HCT116 (cell line): ENCODE measurements at regions not wholly inside any gene's neighbourhood (a gene's known extent, or its start where the extent isn't known, plus 50 kb on each side); places are given as distances from the start of the nearest gene placed in this dataset.

ENCODE experiments used
- ATAC-seq: fragments of 200-7000 bp; cut with Tn5 transposase; 2 replicates; pipeline ENCODE4 v1.9.1; 2020; ENCODE audit warnings: mild to moderate bottlenecking, moderate library complexity
- BruUV-seq: library from RNA; stranded (reverse); fragments of 400-500 nt; replicated peaks from 2 replicates; lab custom pipeline; 2021; lab: Mats Ljungman, UMichigan
- CTCF ChIA-PET: fragments of 300-600 bp; sonication (Branson Sonifier 250); formaldehyde crosslinking; loops from one replicate; lab custom pipeline; 2021; ENCODE audit warnings: antibody characterized with exemption; lab: Charles Lee
- POLR2A ChIA-PET: fragments of 300-600, 350-600 bp; sonication (Branson Sonifier 250); formaldehyde crosslinking; loops from one replicate; lab custom pipeline; 2021; ENCODE audit warnings: antibody characterized with exemption; lab: Charles Lee
- RAD21 ChIA-PET, 2 experiments: fragments of 300-600 bp; sonication (Branson Sonifier 250); formaldehyde crosslinking; loops; one replicate each; lab custom pipeline; 2023; ENCODE audit warnings: low total read pairs in 2 of 2; ENCODE audit not compliant: uncharacterized antibody in 2 of 2, unreplicated experiment in 2 of 2, low non-redundant PET in 1 of 2; lab: Charles Lee
- DNase-seq: peaks from one replicate; pipeline ENCODE4 v3.0.0-alpha.2; 2010; ENCODE audit warnings: low read depth, low spot score
- H2AFZ ChIP-seq: fragments of 200-600 bp; shearing (Covaris generic), sonication (generic); 2 replicates; pipeline ENCODE4 v1.6.1; 2017; ENCODE audit warnings: low read depth, mixed run types, mixed read lengths, antibody characterized with exemption, low read length; ENCODE audit not compliant: poor library complexity, severe bottlenecking
- H3K27ac ChIP-seq: 2 replicates; pipeline ENCODE4 v1.5.1; 2012; ENCODE audit warnings: low read depth, low read length
- H3K27me3 ChIP-seq: fragments of 200-600 bp; sonication (generic); 2 replicates; pipeline ENCODE4 v1.6.1; 2016; ENCODE audit warnings: mixed run types, low read length, mixed read lengths; ENCODE audit not compliant: insufficient read depth
- H3K36me3 ChIP-seq, 2 experiments: fragments of 200-500 bp in 1 of 2; fragments of 200-600 bp in 1 of 2; sonication (Bioruptor generic) in 1 of 2; sonication (generic) in 1 of 2; 2 replicates each; pipeline versions ENCODE4 v1.5.1 to v1.6.1; 2014 to 2016; ENCODE audit warnings: low read length in 2 of 2, inconsistent platforms in 1 of 2, mixed read lengths in 1 of 2, mixed run types in 1 of 2; ENCODE audit not compliant: insufficient read depth in 2 of 2, control insufficient read depth in 1 of 2
- H3K4me1 ChIP-seq, 2 experiments: fragments of 200-600 bp in 1 of 2; sonication (generic) in 1 of 2; 2 replicates each; pipeline versions ENCODE4 v1.5.1 to v1.6.1; 2012 to 2017; ENCODE audit warnings: low read length in 2 of 2, inconsistent platforms in 1 of 2, mild to moderate bottlenecking in 1 of 2, mixed read lengths in 1 of 2, mixed run types in 1 of 2, moderate library complexity in 1 of 2; ENCODE audit not compliant: insufficient read depth in 2 of 2, control insufficient read depth in 1 of 2
- H3K4me2 ChIP-seq: fragments of 200-600 bp; sonication (generic); 2 replicates; pipeline ENCODE4 v1.6.1; 2017; ENCODE audit warnings: mixed run types, low read length, mixed read lengths
- H3K4me3 ChIP-seq, 2 experiments: fragments of 200-600 bp in 1 of 2; sonication (generic) in 1 of 2; replicated peaks in 1 of 2; 2 replicates each; pipeline ENCODE4 v1.5.1; 2011 to 2016; ENCODE audit warnings: low read length in 2 of 2, control low read depth in 1 of 2, low read depth in 1 of 2, mild to moderate bottlenecking in 1 of 2, mixed read lengths in 1 of 2, mixed run types in 1 of 2
- H3K79me2 ChIP-seq: fragments of 200-600 bp; sonication (generic); 2 replicates; pipeline ENCODE4 v1.6.1; 2017; ENCODE audit warnings: mild to moderate bottlenecking, mixed run types, low read length, moderate library complexity, mixed read lengths; ENCODE audit not compliant: insufficient read depth
- H3K9ac ChIP-seq: fragments of 200-600 bp; sonication (generic); 2 replicates; pipeline ENCODE4 v1.6.1; 2016; ENCODE audit warnings: low read length, mixed read lengths
- H3K9me2 ChIP-seq: fragments of 200-600 bp; sonication (generic), shearing (Covaris generic); 2 replicates; pipeline ENCODE4 v1.6.1; 2017; ENCODE audit warnings: mixed run types, mild to moderate bottlenecking, moderate library complexity; ENCODE audit not compliant: insufficient read depth
- H3K9me3 ChIP-seq, 2 experiments: fragments of 200-500 bp in 1 of 2; fragments of 200-600 bp in 1 of 2; sonication (Bioruptor generic) in 1 of 2; sonication (generic) in 1 of 2; 2 replicates each; pipeline ENCODE4 v1.6.1; 2014 to 2017; ENCODE audit warnings: low read length in 2 of 2, mixed read lengths in 2 of 2, inconsistent platforms in 1 of 2, low read depth in 1 of 2, mild to moderate bottlenecking in 1 of 2, mixed run types in 1 of 2, moderate library complexity in 1 of 2; ENCODE audit not compliant: control insufficient read depth in 1 of 2, insufficient read depth in 1 of 2
- H4K20me1 ChIP-seq: fragments of 200-600 bp; sonication (generic), shearing (Covaris generic); 2 replicates; pipeline ENCODE4 v1.6.1; 2017; ENCODE audit warnings: mixed run types, mild to moderate bottlenecking, moderate library complexity; ENCODE audit not compliant: insufficient read depth
- CBX3 ChIP-seq: IDR thresholded peaks from 2 replicates; pipeline ENCODE4 v1.6.1; 2012; ENCODE audit warnings: low read depth
- CEBPB ChIP-seq: IDR thresholded peaks from 2 replicates; pipeline ENCODE4 v1.6.1; 2012; ENCODE audit warnings: low read depth
- CTCF ChIP-seq, 3 experiments: fragments of 200-600 bp in 1 of 3; sonication (generic) in 1 of 3; IDR thresholded peaks in 2 of 3; conservative IDR thresholded peaks in 1 of 3; 2 replicates each; pipeline ENCODE4 v1.5.1; 2012 to 2017; ENCODE audit warnings: low read depth in 2 of 3, low read length in 2 of 3, antibody characterized with exemption in 1 of 3, borderline replicate concordance in 1 of 3, control low read depth in 1 of 3, mild to moderate bottlenecking in 1 of 3, mixed read lengths in 1 of 3, mixed run types in 1 of 3, moderate library complexity in 1 of 3; ENCODE audit not compliant: insufficient read depth in 1 of 3
- ELF1 ChIP-seq: IDR thresholded peaks from 2 replicates; pipeline ENCODE4 v1.6.1; 2012; ENCODE audit warnings: low read depth, borderline replicate concordance
- EZH2 ChIP-seq: fragments of 200-600 bp; sonication (generic); IDR thresholded peaks from 2 replicates; pipeline ENCODE4 v1.6.1; 2017; ENCODE audit warnings: antibody characterized with exemption, mixed run types
- FOSL1 ChIP-seq: IDR thresholded peaks from 2 replicates; pipeline ENCODE4 v1.6.1; 2012; ENCODE audit warnings: low read depth
- JUND ChIP-seq: IDR thresholded peaks from 2 replicates; pipeline ENCODE4 v1.6.1; 2012
- POLR2AphosphoS5 ChIP-seq: IDR thresholded peaks from 2 replicates; pipeline ENCODE4 v1.6.1; 2011; ENCODE audit warnings: mild to moderate bottlenecking, low read depth, low read length, moderate library complexity
- RAD21 ChIP-seq: IDR thresholded peaks from 2 replicates; pipeline ENCODE4 v1.6.1; 2012; ENCODE audit warnings: low read depth, mild to moderate bottlenecking
- REST ChIP-seq: IDR thresholded peaks from 2 replicates; pipeline ENCODE4 v1.6.1; 2012; ENCODE audit warnings: low read depth
- SIN3A ChIP-seq: IDR thresholded peaks from 2 replicates; pipeline ENCODE4 v1.6.1; 2012; ENCODE audit warnings: low read depth
- SP1 ChIP-seq: IDR thresholded peaks from 2 replicates; pipeline ENCODE4 v1.6.1; 2012; ENCODE audit warnings: low read depth
- TCF7L2 ChIP-seq: IDR thresholded peaks from 2 replicates; pipeline ENCODE4 v1.7.0; 2011; ENCODE audit warnings: borderline replicate concordance, inconsistent platforms; ENCODE audit not compliant: insufficient read depth, insufficient read length; ENCODE audit errors: extremely low read depth
- YY1 ChIP-seq: IDR thresholded peaks from 2 replicates; pipeline ENCODE4 v1.6.1; 2011; ENCODE audit warnings: low read length, low read depth, moderate library complexity, mild to moderate bottlenecking; ENCODE audit not compliant: insufficient replicate concordance; ENCODE audit errors: extremely low read depth
- ZBTB33 ChIP-seq: IDR thresholded peaks from 2 replicates; pipeline ENCODE4 v1.6.1; 2011; ENCODE audit warnings: mild to moderate bottlenecking, low read length, moderate library complexity; ENCODE audit not compliant: insufficient replicate concordance; ENCODE audit errors: extremely low read depth
- ZNF274 ChIP-seq: fragments of 200-500 bp; sonication (Bioruptor generic); IDR thresholded peaks from 2 replicates; pipeline ENCODE4 v1.6.1; 2014; ENCODE audit warnings: mild to moderate bottlenecking, low read depth, low read length, inconsistent platforms
- intact Hi-C: fragments of 100-400 bp; cut with micrococcal nuclease; formaldehyde crosslinking; loops from 2 replicates; pipeline ENCODE4 v1.10.0; 2022

GRCh38 chr18:40882468-40882867 is 1072.6 kb upstream of the PIK3C3 start (continued):
- TF ChIP-seq REST (no peak), EZH2 (no peak), FOSL1 (no peak), ZNF274 (no peak), CTCF (IDR thresholded peaks at IDR 0.05 in 2 of 3, conservative IDR thresholded peaks at IDR 0.05 in 1 of 3; ENCODE audit: borderline replicate concordance in 1 of 3, insufficient read depth in 1 of 3, low read depth in 2 of 3, low read length in 2 of 3) (no peak)

GRCh38 chr18:40878371-40878770 is 1076.7 kb upstream of the PIK3C3 start:
- Histone ChIP-seq H3K4me3 (no peak overlapping the region), H3K27ac (no peak overlapping the region), H2AFZ (no peak overlapping the region), H3K9ac (no peak overlapping the region), H4K20me1 (no peaks in the 10 kb centered on the region), H3K9me2 (no peaks in the 10 kb centered on the region), H3K9me3 (peaks cover 19 to 20% of the 10 kb centered on the region in 2 experiments; a peak in 2 of 4 replicates), H3K4me1 (no peaks in the 10 kb centered on the region), H3K27me3 (no peaks in the 10 kb centered on the region), H3K36me3 (no peaks in the 10 kb centered on the region), H3K79me2 (no peaks in the 10 kb centered on the region), H3K4me2 (no peak overlapping the region)
- ChIA-PET RAD21 (no interaction called here), POLR2A (no interaction called here), CTCF (no interaction called here)
- ATAC-seq (no peak), DNase-seq (no peak)
- intact Hi-C loops: no loop called here
- BruUV-seq: no TSS peak
- TF ChIP-seq POLR2AphosphoS5 (no peak), YY1 (no peak), CEBPB (no peak), EZH2 (no peak), ZBTB33 (no peak), SP1 (no peak), SIN3A (no peak), CBX3 (no peak), RAD21 (no peak), ELF1 (no peak), FOSL1 (no peak), TCF7L2 (no peak), JUND (no peak)
